ENCODE measurements at regions not wholly inside any gene's neighbourhood (a gene's known extent, or its start where the extent isn't known, plus 50 kb on each side); places are given as distances from the start of the nearest gene placed in this dataset.

GRCh38 chr4:137749466-137749865, 217.2 kb upstream of the PCDH18 start:
- Mint-ChIP-seq H3K4me3 (ENCODE audit: unreplicated experiment) (no peak overlapping the region), H3K4me1 (ENCODE audit: unreplicated experiment) (no peaks in the 10 kb centered on the region), H3K9me3 (ENCODE audit: unreplicated experiment) (no peaks in the 10 kb centered on the region), H3K27me3 (ENCODE audit: unreplicated experiment) (peaks cover 1% of the 10 kb centered on the region), H3K36me3 (ENCODE audit: low read depth, unreplicated experiment) (no peaks in the 10 kb centered on the region), H3K27ac (ENCODE audit: unreplicated experiment) (no peak overlapping the region)
- no peak for DNase-seq (ENCODE audit: low spot score)
- TF ChIP-seq CTCF (IDR thresholded peaks at IDR 0.05; ENCODE audit: unreplicated experiment): no peak

GRCh38 chr4:137748616-137749015, 216.3 kb upstream of the PCDH18 start:
- no peak for DNase-seq (ENCODE audit: low spot score)
- H3K27ac Mint-ChIP-seq (ENCODE audit: unreplicated experiment): no peak overlapping the region
- TF ChIP-seq CTCF (IDR thresholded peaks at IDR 0.05; ENCODE audit: unreplicated experiment): no peak
- H3K27me3 Mint-ChIP-seq (ENCODE audit: unreplicated experiment): peaks cover 1% of the 10 kb centered on the region
- H3K4me3 Mint-ChIP-seq (ENCODE audit: unreplicated experiment): no peak overlapping the region
- H3K9me3 Mint-ChIP-seq (ENCODE audit: unreplicated experiment): no peaks in the 10 kb centered on the region
- H3K36me3 Mint-ChIP-seq (ENCODE audit: low read depth, unreplicated experiment): no peaks in the 10 kb centered on the region
- no peaks in the 10 kb centered on the region for H3K4me1 Mint-ChIP-seq (ENCODE audit: unreplicated experiment)

- H3K27ac Mint-ChIP-seq (ENCODE audit: unreplicated experiment): no peak overlapping the region
- H3K27me3 Mint-ChIP-seq (ENCODE audit: unreplicated experiment): peaks cover 2% of the 10 kb centered on the region
- H3K9me3 Mint-ChIP-seq (ENCODE audit: unreplicated experiment): no peaks in the 10 kb centered on the region
- no peaks in the 10 kb centered on the region for H3K36me3 Mint-ChIP-seq (ENCODE audit: low read depth, unreplicated experiment)
- no peak for DNase-seq (ENCODE audit: low spot score)
- no peaks in the 10 kb centered on the region for H3K4me1 Mint-ChIP-seq (ENCODE audit: unreplicated experiment)
- H3K4me3 Mint-ChIP-seq (ENCODE audit: unreplicated experiment): no peak overlapping the region
- no peak for TF ChIP-seq CTCF (IDR thresholded peaks at IDR 0.05; ENCODE audit: unreplicated experiment)
Measured at GRCh38 chr4:137740141-137740540, 207.8 kb upstream of the PCDH18 start.

- no peak for TF ChIP-seq CTCF (IDR thresholded peaks at IDR 0.05; ENCODE audit: unreplicated experiment)
- H3K27ac Mint-ChIP-seq (ENCODE audit: unreplicated experiment): peak overlapping the region; percentile 18
- DNase-seq (ENCODE audit: low spot score): no peak
Measured at GRCh38 chr4:137739391-137739790, 207.1 kb upstream of the PCDH18 start.

GRCh38 chr4:137738375-137738990, 206.2 kb upstream of the PCDH18 start:
- peaks cover 4% of the 10 kb centered on the region for H3K27me3 Mint-ChIP-seq (ENCODE audit: unreplicated experiment)
- H3K27ac Mint-ChIP-seq (ENCODE audit: unreplicated experiment): no peak overlapping the region
- no peaks in the 10 kb centered on the region for H3K4me1 Mint-ChIP-seq (ENCODE audit: unreplicated experiment)
- H3K4me3 Mint-ChIP-seq (ENCODE audit: unreplicated experiment): no peak overlapping the region
- no peak for TF ChIP-seq CTCF (IDR thresholded peaks at IDR 0.05; ENCODE audit: unreplicated experiment)
- no peaks in the 10 kb centered on the region for H3K9me3 Mint-ChIP-seq (ENCODE audit: unreplicated experiment)
- no peaks in the 10 kb centered on the region for H3K36me3 Mint-ChIP-seq (ENCODE audit: low read depth, unreplicated experiment)
- no peak for DNase-seq (ENCODE audit: low spot score)

More at GRCh38 chr4:137739391-137739790, 207.1 kb upstream of the PCDH18 start:
- Mint-ChIP-seq H3K4me1 (ENCODE audit: unreplicated experiment) (no peaks in the 10 kb centered on the region), H3K9me3 (ENCODE audit: unreplicated experiment) (no peaks in the 10 kb centered on the region), H3K27me3 (ENCODE audit: unreplicated experiment) (peaks cover 4% of the 10 kb centered on the region), H3K4me3 (ENCODE audit: unreplicated experiment) (no peak overlapping the region), H3K36me3 (ENCODE audit: low read depth, unreplicated experiment) (no peaks in the 10 kb centered on the region)
